ENCODE measurements at regions not wholly inside any gene's neighbourhood (a gene's known extent, or its start where the extent isn't known, plus 50 kb on each side); places are given as distances from the start of the nearest gene placed in this dataset.

GRCh38 chr15:62889141-62889661 is 153.3 kb upstream of the TPM1 start:
- TF ChIP-seq CTCF (IDR thresholded peaks at IDR 0.05; ENCODE audit: low read length) (no peak), EZH2phosphoT487 (IDR thresholded peaks at IDR 0.05; ENCODE audit: low read length) (no peak), EZH2 (optimal IDR thresholded peaks at IDR 0.05; ENCODE audit: low read depth, low read length) (no peak)

Data from MM.1S (cell line).